ENCODE measurements at regions not wholly inside any gene's neighbourhood (a gene's known extent, or its start where the extent isn't known, plus 50 kb on each side); places are given as distances from the start of the nearest gene placed in this dataset.

- intact Hi-C loops (cut with micrococcal nuclease), result no loop called here
- WGBS (ENCODE audit: insufficient coverage), result 68% methylated on average over 5 of the region's 5 CpGs
- Histone ChIP-seq H3K9ac (ENCODE audit: low read length) (no peak overlapping the region), H3K4me1 (ENCODE audit: control insufficient read depth in 2 of 2, insufficient read depth in 2 of 2, low read length in 2 of 2) (no peaks in the 10 kb centered on the region), H3K36me3 (replicated peaks in 1 of 2; ENCODE audit: control extremely low read depth in 1 of 2, control insufficient read depth in 1 of 2, extremely low read depth in 1 of 2, insufficient read depth in 2 of 2, low read length in 1 of 2) (no peaks in the 10 kb centered on the region), H3K27me3 (replicated peaks in 1 of 4; ENCODE audit: control extremely low read depth in 1 of 4, control insufficient read depth in 3 of 4, insufficient read depth in 4 of 4, low read length in 3 of 4) (peaks cover 0 to 2% (median 0%) of the 10 kb centered on the region in 4 experiments), H3K27ac (ENCODE audit: low read length in 2 of 2) (no peak overlapping the region), H2AFZ (ENCODE audit: insufficient read depth, low read depth, low read length, poor library complexity, severe bottlenecking) (no peak overlapping the region), H3K4me2 (replicated peaks; ENCODE audit: low read depth, low read length, poor library complexity, severe bottlenecking) (no peak overlapping the region), H3K9me3 (ENCODE audit: control extremely low read depth in 1 of 3, control insufficient read depth in 2 of 3, insufficient read depth in 1 of 3, low read length in 2 of 3) (peaks cover 0 to 6% (median 1%) of the 10 kb centered on the region in 3 donors), H3K79me2 (ENCODE audit: control insufficient read depth, insufficient read depth, low read length) (no peaks in the 10 kb centered on the region), H4K20me1 (ENCODE audit: control insufficient read depth, insufficient read depth, low read length, poor library complexity, severe bottlenecking) (no peaks in the 10 kb centered on the region), H3K4me3 (ENCODE audit: control extremely low read depth in 1 of 5, extremely low read depth in 1 of 5, insufficient read depth in 1 of 5, low read depth in 2 of 5, low read length in 4 of 5) (no peak overlapping the region)
- Mint-ChIP-seq H3K27ac (no peak overlapping the region), H3K27me3 (peaks cover 31% of the 10 kb centered on the region), H3K9me3 (ENCODE audit: insufficient read depth) (peaks cover 6% of the 10 kb centered on the region), H3K4me1 (no peaks in the 10 kb centered on the region), H3K4me3 (no peak overlapping the region)
- POLR2A ChIA-PET, result no interaction called here
- TF ChIP-seq CTCF (IDR thresholded peaks at IDR 0.05) (no peak), EZH2 (IDR thresholded peaks at IDR 0.05; ENCODE audit: borderline replicate concordance, insufficient read depth, low read depth, low read length, poor library complexity, severe bottlenecking) (no peak)
- no peak for DNase-seq
- CTCF ChIA-PET, result no interaction called here
- ATAC-seq (ENCODE audit: low read depth), result no peak
Measured at GRCh38 chr10:70974351-70974901, 86.1 kb upstream of the PCBD1 start.

GRCh38 chr10:70974920-70975319 lies 86.6 kb upstream of the PCBD1 start:
- no peak for DNase-seq
- Histone ChIP-seq H3K4me2 (replicated peaks; ENCODE audit: low read depth, low read length, poor library complexity, severe bottlenecking) (no peak overlapping the region), H3K27ac (ENCODE audit: low read length in 2 of 2) (no peak overlapping the region), H4K20me1 (ENCODE audit: control insufficient read depth, insufficient read depth, low read length, poor library complexity, severe bottlenecking) (no peaks in the 10 kb centered on the region), H3K9ac (ENCODE audit: low read length) (no peak overlapping the region), H3K4me3 (ENCODE audit: control extremely low read depth in 1 of 5, extremely low read depth in 1 of 5, insufficient read depth in 1 of 5, low read depth in 2 of 5, low read length in 4 of 5) (no peak overlapping the region), H3K36me3 (replicated peaks in 1 of 2; ENCODE audit: control extremely low read depth in 1 of 2, control insufficient read depth in 1 of 2, extremely low read depth in 1 of 2, insufficient read depth in 2 of 2, low read length in 1 of 2) (no peaks in the 10 kb centered on the region), H3K4me1 (ENCODE audit: control insufficient read depth in 2 of 2, insufficient read depth in 2 of 2, low read length in 2 of 2) (no peaks in the 10 kb centered on the region), H2AFZ (ENCODE audit: insufficient read depth, low read depth, low read length, poor library complexity, severe bottlenecking) (no peak overlapping the region), H3K27me3 (replicated peaks in 1 of 4; ENCODE audit: control extremely low read depth in 1 of 4, control insufficient read depth in 3 of 4, insufficient read depth in 4 of 4, low read length in 3 of 4) (peaks cover 0 to 2% (median 0%) of the 10 kb centered on the region in 4 experiments), H3K79me2 (ENCODE audit: control insufficient read depth, insufficient read depth, low read length) (no peaks in the 10 kb centered on the region), H3K9me3 (ENCODE audit: control extremely low read depth in 1 of 3, control insufficient read depth in 2 of 3, insufficient read depth in 1 of 3, low read length in 2 of 3) (peaks cover 0 to 6% (median 1%) of the 10 kb centered on the region in 3 donors)
- 83% methylated on average over 7 of the region's 7 CpGs for WGBS (ENCODE audit: insufficient coverage)
- ChIA-PET POLR2A (no interaction called here), CTCF (no interaction called here)
- no peak for TF ChIP-seq CTCF (IDR thresholded peaks at IDR 0.05)
- TF ChIP-seq EZH2 (IDR thresholded peaks at IDR 0.05; ENCODE audit: borderline replicate concordance, insufficient read depth, low read depth, low read length, poor library complexity, severe bottlenecking), result no peak
- no peaks in the 10 kb centered on the region for H3K4me1 Mint-ChIP-seq
- no peak overlapping the region for H3K4me3 Mint-ChIP-seq
- H3K27ac Mint-ChIP-seq, result no peak overlapping the region
- H3K9me3 Mint-ChIP-seq (ENCODE audit: insufficient read depth), result peaks cover 6% of the 10 kb centered on the region
- H3K27me3 Mint-ChIP-seq, result peaks cover 27% of the 10 kb centered on the region
- intact Hi-C loops (cut with micrococcal nuclease), result no loop called here
- ATAC-seq (ENCODE audit: low read depth), result no peak
